Femur (tissue), 1 donor: ENCODE measurements at regions not wholly inside any gene's neighbourhood (a gene's known extent, or its start where the extent isn't known, plus 50 kb on each side); places are given as distances from the start of the nearest gene placed in this dataset.
"Not testable (repeated sequence)": the region's sequence is repeated elsewhere in the genome, so short reads cannot be mapped to it uniquely, and the experiment has no call there.

Experiments
- DNase-seq: peaks from one replicate; pipeline ENCODE4 v3.0.0-alpha.2; 2017

- DNase-seq, result no peak
Observed at GRCh38 chrX:125507119-125507518, 187.4 kb downstream of the TEX13C start.

DNA sequence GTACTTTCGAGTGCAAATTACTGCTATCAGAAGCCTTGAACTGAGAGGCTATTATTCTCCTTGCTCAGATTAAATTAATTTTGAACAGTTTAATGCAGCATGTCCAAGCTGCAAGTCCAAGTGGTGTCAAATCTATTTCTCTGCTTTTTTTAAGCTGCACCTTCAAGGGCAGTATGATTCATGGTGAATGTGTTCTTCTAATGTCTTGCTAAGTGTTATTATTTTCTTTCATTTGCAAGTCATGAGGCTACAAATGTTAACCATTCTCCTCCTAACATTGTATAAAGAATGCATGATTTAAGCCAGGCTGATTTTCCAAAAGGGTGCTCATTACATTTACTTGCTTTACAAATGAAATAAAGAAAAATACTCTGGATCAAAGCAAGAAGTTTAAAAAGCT is 200.4 kb downstream of the TEX13C start:
- DNase-seq, result no peak

DNA sequence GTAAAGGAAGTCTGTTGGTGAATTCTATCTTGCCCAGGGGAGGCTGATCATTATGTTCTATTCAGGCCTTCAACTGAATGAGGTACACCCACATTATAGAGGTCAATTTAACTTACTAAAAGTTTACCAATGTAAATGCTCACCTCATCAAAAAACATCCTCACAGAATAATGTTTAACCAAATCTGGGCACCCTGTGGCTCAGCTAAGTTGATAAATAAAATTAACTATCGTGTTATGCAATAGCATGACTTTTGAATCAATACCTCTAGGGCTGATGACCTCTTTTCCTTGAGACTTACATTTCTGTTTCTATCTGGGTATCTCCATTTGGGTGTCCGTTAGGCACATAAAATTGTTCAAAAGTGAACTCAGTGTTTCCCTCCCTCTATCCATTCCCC is 203.1 kb downstream of the TEX13C start:
- DNase-seq, result no peak

- no peak for DNase-seq
Observed at GRCh38 chrX:125532411-125533089, 212.9 kb downstream of the TEX13C start.

DNA sequence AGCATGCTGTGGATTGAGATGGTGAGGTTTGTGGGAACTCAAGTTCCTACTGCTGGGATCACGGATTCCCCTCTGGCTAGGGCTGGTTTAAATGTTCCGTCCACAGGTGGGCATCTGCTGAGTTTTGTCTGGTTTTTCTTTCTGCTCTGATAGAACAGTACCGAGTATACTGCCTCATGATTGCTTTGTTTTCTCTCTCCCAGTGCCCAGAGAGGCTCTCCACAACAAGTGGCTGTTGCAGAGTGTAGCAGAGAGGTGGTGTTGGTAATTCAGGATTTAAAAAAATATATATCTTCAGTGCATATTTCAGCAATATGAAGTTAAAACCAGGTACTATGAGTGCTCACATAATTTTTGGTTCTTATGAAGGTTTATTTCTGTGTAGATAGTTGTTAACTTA is 213.7 kb downstream of the TEX13C start:
- no peak for DNase-seq

GRCh38 chrX:125544031-125544660 is 224.5 kb downstream of the TEX13C start:
- DNase-seq, result no peak

GRCh38 chrX:125544856-125545255 is 225.2 kb downstream of the TEX13C start:
- DNase-seq, result no peak

GRCh38 chrX:125577479-125577878 is 257.8 kb downstream of the TEX13C start:
- no peak for DNase-seq

- DNase-seq, result no peak
Observed at GRCh38 chrX:125604448-125604847, 284.8 kb downstream of the TEX13C start.

DNA sequence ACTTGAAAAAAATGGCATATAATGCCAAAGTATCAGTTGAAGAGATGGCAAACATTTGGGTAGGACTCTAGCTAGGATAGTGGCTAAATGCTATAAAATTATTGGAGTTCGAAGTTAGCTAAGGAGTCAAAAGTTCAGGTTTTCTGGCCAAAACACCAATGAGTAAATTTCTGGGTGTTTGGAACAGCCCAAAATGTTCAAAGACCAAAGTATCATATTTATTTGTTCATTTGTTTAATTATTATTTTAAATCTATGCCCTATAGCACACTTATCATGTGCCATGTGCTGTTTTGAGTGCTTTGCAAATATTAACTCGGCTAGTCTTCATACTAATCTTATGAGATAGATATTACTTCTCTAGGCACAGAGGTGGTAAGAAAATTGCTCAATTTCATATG is 285.5 kb downstream of the TEX13C start:
- no peak for DNase-seq

GRCh38 chrX:125614591-125615343 is 295.1 kb downstream of the TEX13C start:
- DNase-seq, result not testable (repeated sequence)

GRCh38 chrX:125620715-125621587 is 301.3 kb downstream of the TEX13C start:
- DNase-seq, result no peak

DNA sequence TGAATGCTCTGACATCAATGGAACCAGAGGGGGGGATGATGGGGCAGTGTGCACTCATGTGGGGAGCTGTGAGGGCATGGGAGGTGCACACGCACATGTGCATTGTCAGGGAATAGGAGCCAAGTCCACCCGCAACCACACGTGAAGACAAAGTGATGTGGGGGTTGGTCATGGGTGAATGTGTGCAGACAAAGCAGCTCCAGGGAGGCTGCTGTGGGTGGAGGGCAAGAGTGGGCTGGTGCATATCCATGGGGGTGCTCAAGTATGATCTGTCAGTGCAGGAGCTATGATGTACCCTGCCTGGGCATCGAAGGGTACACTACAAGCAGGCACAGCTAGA is 301.9 kb downstream of the TEX13C start:
- no peak for DNase-seq

DNA sequence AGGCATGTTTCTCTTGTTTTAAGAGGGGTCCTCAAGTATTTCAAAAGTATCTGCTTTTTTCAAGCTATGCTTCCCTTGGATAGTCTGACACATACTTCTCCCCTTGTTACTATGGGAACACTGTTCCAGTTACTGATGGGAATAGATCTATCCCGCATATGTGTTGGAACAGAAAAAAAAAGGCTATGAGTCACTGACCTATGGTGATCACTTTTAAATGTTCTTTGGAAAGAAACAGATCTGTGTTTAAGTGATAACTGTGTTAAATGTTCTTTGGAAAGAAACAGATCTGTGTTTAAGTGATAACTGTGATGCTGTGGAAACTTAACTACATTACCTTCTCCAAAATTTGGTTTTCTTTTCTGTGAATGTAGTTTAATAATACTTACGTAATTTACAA is 303.2 kb downstream of the TEX13C start:
- DNase-seq, result no peak

GRCh38 chrX:125627676-125628075 is 308.0 kb downstream of the TEX13C start:
- DNase-seq, result no peak

- no peak for DNase-seq
Observed at GRCh38 chrX:125628435-125628834, 308.8 kb downstream of the TEX13C start.

GRCh38 chrX:125641405-125641804 is 321.7 kb downstream of the TEX13C start:
- DNase-seq, result no peak

DNA sequence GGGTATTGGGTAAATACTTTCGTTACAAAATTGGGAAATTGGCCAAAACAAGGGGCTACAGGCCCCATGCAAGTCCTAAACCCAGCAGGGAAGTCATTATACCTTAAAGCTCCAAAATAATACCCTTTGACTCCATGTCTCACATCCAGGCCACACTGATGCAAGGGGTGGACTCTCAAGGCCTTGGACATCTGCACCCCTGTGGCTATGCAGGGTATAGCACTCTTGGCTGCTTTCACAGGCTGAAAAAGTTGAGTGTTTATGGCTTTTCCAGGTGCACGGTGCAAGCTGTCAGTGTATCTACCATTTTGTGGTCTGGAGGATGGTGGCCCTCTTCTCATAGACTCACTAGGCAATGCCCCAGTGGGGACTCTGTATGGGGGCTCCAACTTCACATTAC is 326.5 kb downstream of the TEX13C start:
- DNase-seq, result no peak

DNA sequence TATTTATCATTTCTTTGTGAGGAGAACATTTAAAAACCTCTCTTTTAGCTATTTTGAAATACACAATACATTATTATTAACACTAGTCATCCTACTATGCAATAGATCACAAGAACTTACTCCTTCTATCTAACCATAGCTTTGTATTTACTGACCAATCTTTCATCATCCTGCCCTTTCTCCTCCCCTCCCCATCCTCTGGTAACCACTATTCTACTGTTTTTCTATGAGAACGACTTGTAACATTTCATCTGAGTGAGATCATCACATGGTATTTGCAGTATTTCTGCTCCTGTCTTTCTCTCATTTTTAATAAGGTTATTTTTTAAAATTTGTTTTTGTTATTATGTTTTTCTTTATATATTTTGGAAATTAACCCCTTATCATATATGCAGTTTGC is 331.8 kb downstream of the TEX13C start:
- DNase-seq, result no peak

GRCh38 chrX:125654501-125654900 is 334.8 kb downstream of the TEX13C start:
- no peak for DNase-seq

GRCh38 chrX:125673758-125674157 is 354.1 kb downstream of the TEX13C start:
- no peak for DNase-seq

- DNase-seq, result no peak
Observed at GRCh38 chrX:125678258-125678657, 358.6 kb downstream of the TEX13C start.

DNA sequence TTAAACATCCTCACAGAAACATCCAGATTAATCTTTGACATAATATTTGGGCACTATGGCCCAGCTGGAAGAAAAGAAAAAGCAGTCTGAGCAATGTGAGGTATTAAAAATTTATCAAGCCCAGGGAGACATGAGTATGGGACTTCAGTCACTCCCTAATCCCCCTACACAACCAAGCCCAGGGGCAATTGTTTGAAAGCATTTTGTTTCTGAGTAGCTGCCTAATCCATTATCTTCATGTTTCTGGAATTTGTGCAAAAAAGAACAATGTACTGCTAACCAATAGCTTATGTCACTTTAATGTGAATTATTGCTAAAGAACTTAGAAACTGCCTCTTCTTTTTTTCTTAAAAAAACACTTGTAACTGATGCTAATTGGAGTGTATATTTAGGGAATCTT is 360.7 kb downstream of the TEX13C start:
- DNase-seq, result no peak
